ENCODE measurements at regions not wholly inside any gene's neighbourhood (a gene's known extent, or its start where the extent isn't known, plus 50 kb on each side); places are given as distances from the start of the nearest gene placed in this dataset.
"Not testable (repeated sequence)": the region's sequence is repeated elsewhere in the genome, so short reads cannot be mapped to it uniquely, and the experiment has no call there.

- no peak for ATAC-seq
These were observed 85.7 kb downstream of the BTG1 start for GRCh38 chr12:92059960-92060359.

DNA sequence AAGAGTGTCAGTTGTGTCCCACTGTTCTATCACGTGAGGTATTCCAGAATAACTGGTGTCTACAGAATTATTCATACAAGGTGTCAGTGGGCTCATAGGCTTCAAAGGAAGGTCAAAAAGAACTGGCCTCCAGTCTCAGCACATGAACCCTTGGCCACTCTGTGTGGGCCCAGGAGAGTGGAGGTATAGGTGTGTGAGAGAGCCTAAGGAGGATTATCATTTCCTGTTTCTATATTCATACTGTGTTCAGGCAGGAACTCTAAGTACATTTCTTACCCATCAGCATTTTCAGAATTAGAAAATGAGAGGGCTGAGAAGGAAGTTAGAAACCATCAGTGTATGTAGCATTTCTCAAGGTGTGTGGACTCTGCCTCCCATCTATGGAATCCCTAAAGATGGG lies 87.0 kb downstream of the BTG1 start:
- ATAC-seq: peak in 1 of 2 donors; percentile 45

GRCh38 chr12:92056756-92057155 lies 88.9 kb downstream of the BTG1 start:
- ATAC-seq: not testable (repeated sequence)

DNA sequence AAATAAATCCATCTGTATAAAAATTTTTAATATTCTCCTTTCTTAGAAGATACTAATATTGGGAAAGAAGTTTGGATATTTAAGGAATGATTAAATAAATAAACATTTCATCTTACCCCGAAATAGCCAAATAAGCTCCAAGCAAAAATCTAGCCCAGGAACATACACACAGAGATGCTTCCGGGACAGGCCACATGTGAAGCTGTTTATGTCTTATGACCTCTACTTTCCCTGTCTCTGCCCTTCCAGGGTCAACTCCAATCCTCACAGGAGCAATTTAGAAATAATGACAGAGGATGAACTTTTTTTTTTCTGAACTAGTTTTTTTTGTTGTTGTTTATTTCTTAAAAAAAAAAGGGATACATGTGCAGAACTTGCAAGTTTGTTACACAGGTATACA lies 89.4 kb downstream of the BTG1 start:
- ATAC-seq: no peak

GRCh38 chr12:92055877-92056276 lies 89.8 kb downstream of the BTG1 start:
- ATAC-seq: peak; percentile 91 to 97

GRCh38 chr12:92051441-92051840 lies 94.2 kb downstream of the BTG1 start:
- no peak for ATAC-seq

GRCh38 chr12:92049403-92049802 lies 96.2 kb downstream of the BTG1 start:
- ATAC-seq: no peak

GRCh38 chr12:92047393-92047826 lies 98.2 kb downstream of the BTG1 start:
- ATAC-seq: peak; percentile 48 to 68

DNA sequence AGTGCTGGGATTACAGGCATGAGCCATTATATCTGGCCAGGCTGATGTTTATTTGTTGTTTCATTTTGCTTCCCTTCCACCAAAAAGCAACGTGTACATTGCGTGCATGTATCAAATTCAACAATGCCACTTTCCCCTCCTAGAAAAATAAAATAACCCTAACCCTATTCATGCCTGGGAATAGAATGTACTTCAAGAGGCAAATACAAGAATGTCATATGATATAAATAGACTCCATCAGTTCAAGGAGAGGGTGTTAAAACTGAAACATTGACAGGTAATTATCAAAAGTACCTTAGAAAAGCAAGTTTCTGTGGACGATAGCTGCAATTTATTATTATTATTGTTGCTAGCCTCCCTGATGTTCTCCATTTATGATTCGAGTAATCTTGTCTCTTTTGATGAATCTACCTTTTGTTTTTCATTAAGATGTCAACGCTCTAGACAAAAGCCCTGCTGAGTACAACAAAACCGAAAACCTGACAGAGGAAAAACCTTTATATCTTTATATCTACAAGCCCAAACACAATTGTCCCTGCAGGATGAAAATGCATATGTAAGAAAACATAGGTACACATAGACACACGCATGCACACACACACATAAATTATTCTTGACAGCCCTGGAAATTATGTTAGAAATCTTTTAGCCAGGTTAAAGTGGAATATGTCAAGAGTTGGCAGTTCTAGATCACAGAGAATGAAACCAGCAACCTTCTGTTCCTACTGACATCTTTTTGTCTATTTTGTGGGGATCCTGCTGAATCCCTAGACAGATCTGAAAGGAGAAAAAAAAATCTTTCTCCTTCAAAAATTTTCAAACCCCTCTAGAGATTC lies 98.9 kb downstream of the BTG1 start:
- peak in 1 of 2 donors; percentile 8 for ATAC-seq

GRCh38 chr12:92045852-92046251 lies 99.8 kb downstream of the BTG1 start:
- ATAC-seq: peak; percentile 29 to 51

- ATAC-seq: peak in 1 of 2 donors; percentile 14
These were observed 101.2 kb downstream of the BTG1 start for GRCh38 chr12:92044435-92044834.

GRCh38 chr12:92042791-92043531 lies 102.7 kb downstream of the BTG1 start:
- no peak for ATAC-seq

DNA sequence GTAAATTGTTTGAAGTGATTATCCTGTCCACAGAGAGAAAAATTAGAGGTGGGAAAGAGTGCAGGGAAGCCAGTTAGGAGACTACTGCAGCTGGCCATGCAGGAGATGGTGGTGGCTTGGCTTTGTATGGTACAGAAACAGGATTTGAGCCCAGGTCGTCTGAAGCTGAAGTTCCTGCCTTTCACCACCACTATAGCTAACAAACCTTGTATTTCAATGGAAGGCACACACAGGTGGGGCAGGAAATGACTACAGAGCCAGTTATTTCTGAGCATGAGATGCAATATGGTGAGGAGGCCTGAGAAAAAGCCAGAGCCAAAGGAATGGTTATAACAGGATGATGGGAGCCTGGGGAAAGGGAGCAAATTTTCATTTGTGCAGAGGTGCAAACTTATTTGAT lies 103.9 kb downstream of the BTG1 start:
- ATAC-seq: peak; percentile 32 to 37

DNA sequence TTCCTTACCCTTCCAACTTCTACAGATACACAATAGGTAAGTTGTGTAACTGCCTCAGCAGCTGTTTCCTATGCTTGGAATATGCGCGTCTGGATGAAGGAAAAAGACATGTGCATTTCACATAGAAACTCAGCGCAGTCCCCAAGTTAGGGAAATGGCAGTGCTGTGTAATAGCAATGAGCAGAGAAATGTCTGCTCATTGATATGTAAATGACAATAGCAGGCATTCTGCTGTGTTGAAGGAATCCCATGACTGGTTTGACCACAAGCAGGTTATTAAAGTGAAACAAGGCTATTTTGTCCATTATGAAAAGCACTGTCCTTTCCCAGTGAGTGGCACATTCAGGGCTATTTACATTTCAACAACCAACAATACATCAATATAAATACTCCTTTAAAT lies 106.6 kb downstream of the BTG1 start:
- ATAC-seq: no peak

DNA sequence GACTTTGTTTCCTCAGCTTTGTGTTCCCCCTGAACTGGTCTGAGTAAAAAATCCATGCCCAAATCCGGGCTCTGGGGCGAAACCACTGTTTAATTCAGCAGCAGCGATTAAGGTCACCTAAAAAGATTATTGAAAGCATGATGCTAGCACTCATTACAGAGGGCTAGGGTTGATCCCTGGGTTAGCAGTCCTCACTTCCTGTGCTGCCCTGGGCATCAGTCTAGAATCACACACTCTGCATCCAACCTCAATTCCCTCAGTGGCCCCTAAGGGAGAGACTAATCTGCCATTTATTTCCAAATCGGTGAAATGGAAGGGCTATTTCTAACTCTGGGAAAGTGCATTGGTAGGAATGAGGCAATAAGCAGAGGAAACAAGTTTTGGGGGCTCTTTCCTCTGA lies 107.2 kb downstream of the BTG1 start:
- no peak for ATAC-seq

DNA sequence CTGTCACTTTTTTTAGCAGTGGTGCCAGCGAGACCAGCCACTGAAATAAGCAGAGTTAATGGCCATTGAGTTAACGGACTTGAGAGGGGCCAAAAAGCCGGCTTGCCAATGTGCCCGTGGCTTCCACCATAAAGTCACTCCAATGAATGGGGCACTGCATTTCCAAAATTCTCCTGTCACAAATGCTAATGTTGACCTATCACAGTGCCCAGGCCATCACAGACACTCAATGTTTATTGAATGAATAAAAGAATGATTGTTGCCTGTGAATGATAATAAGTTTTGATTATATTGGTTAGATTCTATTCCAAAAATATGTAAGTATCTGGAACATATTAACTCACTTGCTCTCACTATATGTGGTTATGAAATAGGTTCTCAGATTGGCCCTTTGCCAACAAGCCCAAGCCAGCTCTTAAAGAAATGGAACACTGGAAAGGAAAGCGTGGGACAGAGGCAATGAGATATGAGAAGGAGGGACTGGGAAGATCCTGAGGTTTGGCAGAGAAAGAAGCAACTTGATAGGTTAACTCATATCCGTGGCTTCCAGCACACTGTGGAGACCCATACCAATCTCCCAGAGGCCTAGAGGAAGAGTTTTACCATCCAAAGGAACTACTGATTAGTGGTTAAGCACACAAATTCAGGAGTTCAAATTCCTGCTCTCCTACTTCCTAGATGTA lies 108.7 kb downstream of the BTG1 start:
- no peak for ATAC-seq

DNA sequence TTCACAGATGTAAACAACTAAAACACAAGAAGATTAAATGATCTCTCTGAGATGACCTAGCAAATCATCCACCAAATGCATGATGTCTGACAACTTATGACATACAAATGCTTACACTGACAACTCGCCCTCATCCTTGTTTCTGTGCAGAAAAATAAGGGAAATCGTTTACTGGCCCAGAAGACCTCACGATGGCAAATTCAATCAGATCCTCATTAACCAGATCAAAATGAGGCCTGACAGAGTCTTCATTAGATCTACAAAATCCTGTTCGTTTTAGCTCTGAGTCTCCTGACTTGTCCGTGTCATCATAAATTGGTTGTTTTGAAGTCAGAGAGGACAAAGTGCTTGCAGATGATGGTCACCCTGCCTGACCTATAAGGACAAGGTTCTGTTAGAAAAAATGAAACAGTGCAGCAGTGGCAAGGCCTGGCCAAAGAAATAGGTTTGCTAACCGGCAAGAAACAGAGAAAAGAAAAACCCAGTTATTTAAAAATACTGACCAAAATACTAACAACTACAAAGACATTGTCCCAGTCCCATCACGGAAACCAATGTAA lies 109.5 kb downstream of the BTG1 start:
- no peak for ATAC-seq

GRCh38 chr12:92035477-92035876 lies 110.2 kb downstream of the BTG1 start:
- no peak for ATAC-seq

DNA sequence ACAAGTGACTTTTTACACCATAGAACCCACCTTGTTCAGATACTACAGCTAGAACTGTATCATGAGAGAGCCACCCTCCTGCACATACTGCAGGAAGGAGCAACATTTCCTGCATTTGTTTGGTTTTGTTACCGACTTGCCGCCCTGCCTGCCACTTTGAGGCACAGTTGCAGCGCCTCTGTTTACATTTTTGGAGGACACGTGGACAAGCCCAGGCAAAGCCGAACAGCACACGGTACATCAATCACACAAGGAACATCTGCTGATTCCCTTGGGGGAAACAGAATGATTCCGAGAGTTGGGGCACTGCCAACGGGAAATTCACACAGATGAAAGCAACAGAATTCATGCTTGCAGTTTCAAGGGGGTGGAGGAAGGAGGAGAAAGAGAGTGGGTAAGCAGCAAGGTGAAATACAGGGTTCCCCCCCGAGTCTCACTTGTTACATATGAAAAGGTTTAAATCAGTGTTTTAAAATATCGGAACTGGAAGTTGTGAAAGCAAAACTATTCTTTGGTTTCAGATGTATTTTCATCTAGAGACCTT lies 110.7 kb downstream of the BTG1 start:
- peak; percentile 48 to 61 for ATAC-seq

GRCh38 chr12:92034083-92034482 lies 111.6 kb downstream of the BTG1 start:
- no peak for ATAC-seq

- ATAC-seq: no peak
These were observed 112.7 kb downstream of the BTG1 start for GRCh38 chr12:92032965-92033364.

- ATAC-seq: no peak
These were observed 113.5 kb downstream of the BTG1 start for GRCh38 chr12:92032101-92032500.

DNA sequence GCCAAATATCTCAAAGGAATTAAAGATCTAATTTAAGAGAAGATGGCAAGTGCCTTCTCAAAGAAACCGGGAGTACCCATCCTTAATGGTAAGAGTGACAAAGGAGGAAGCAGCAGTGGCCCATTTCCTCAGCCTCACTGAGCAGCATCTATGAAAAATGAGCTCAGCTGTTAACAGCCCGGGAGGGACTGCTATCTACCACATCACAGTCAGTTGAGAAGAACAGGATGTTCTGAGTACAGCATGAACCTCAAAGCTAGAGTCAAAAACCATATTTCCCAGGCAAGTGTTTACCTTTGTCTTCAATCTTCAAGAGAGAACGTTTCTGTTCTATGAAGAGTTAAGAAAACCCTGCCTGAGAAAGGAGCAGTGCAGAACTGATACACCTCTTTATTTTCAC lies 115.0 kb downstream of the BTG1 start:
- ATAC-seq: peak; percentile 80 to 81
